WTC11 (cell line): ENCODE measurements at regions not wholly inside any gene's neighbourhood (a gene's known extent, or its start where the extent isn't known, plus 50 kb on each side); places are given as distances from the start of the nearest gene placed in this dataset.

Experiments used
- ATAC-seq: fragments of 200-7000 bp; cut with Tn5 transposase; 2 replicates; pipeline ENCODE4 v1.10.0; 2021; ENCODE audit warnings: mild to moderate bottlenecking, moderate library complexity
- CTCF ChIA-PET: fragments of 300-600 bp; sonication (Branson Sonifier 250); formaldehyde crosslinking; loops from one replicate; lab custom pipeline; 2021; ENCODE audit warnings: antibody characterized with exemption; lab: Charles Lee
- POLR2A ChIA-PET: fragments of 350-600 bp; sonication (Branson Sonifier 250); formaldehyde crosslinking; loops from one replicate; lab custom pipeline; 2021; ENCODE audit warnings: antibody characterized with exemption; lab: Charles Lee
- DNase-seq: peaks from one replicate; pipeline ENCODE4 v3.0.0; 2021; ENCODE audit warnings: low spot score
- H3K27ac Mint-ChIP-seq: 2 replicates; pipeline ENCODE4 v1.8.0; 2021; ENCODE audit warnings: mixed read lengths
- H3K27me3 Mint-ChIP-seq: 2 replicates; pipeline ENCODE4 v1.8.0; 2021; ENCODE audit warnings: low read depth, mild to moderate bottlenecking, moderate library complexity, mixed read lengths
- H3K36me3 Mint-ChIP-seq: 2 replicates; pipeline ENCODE4 v1.8.0; 2021; ENCODE audit warnings: mixed read lengths
- H3K4me1 Mint-ChIP-seq: 2 replicates; pipeline ENCODE4 v1.8.0; 2022; ENCODE audit warnings: mixed read lengths
- H3K4me3 Mint-ChIP-seq: 2 replicates; pipeline ENCODE4 v1.8.0; 2021; ENCODE audit warnings: mild to moderate bottlenecking, moderate library complexity, mixed read lengths
- H3K9me3 Mint-ChIP-seq: 2 replicates; pipeline ENCODE4 v1.8.0; 2021; ENCODE audit warnings: mixed read lengths
- E2F1 ChIP-seq: sonication (generic); formaldehyde crosslinking; IDR thresholded peaks from 2 replicates; pipeline ENCODE4 v1.8.0; 2022; ENCODE audit warnings: mild to moderate bottlenecking, missing genetic modification reagents
- ELF4 ChIP-seq: sonication (generic); formaldehyde crosslinking; IDR thresholded peaks from 2 replicates; pipeline ENCODE4 v1.8.1; 2022; ENCODE audit warnings: low read depth, mild to moderate bottlenecking, moderate library complexity, missing genetic modification reagents
- EMX1 ChIP-seq: fragments of 250-450 bp; sonication (Bioruptor Pico); IDR thresholded peaks from 2 replicates; pipeline ENCODE4 v1.8.0; 2021; ENCODE audit warnings: mild to moderate bottlenecking
- ESRRA ChIP-seq: sonication (generic); formaldehyde crosslinking; IDR thresholded peaks from 2 replicates; pipeline ENCODE4 v1.8.1; 2022; ENCODE audit warnings: mild to moderate bottlenecking, missing genetic modification reagents, borderline replicate concordance
- GABPB1 ChIP-seq: sonication (generic); formaldehyde crosslinking; IDR thresholded peaks from 2 replicates; pipeline ENCODE4 v1.8.1; 2023; ENCODE audit warnings: mild to moderate bottlenecking, missing genetic modification reagents
- JUN ChIP-seq: sonication (generic); formaldehyde crosslinking; IDR thresholded peaks from 2 replicates; pipeline ENCODE4 v1.8.0; 2023; ENCODE audit warnings: mild to moderate bottlenecking, missing genetic modification reagents
- NFATC4 ChIP-seq: fragments of 250-450 bp; sonication (Bioruptor Pico); IDR thresholded peaks from 2 replicates; pipeline ENCODE4 v1.9.0; 2021; ENCODE audit warnings: mild to moderate bottlenecking
- NR2C2 ChIP-seq: sonication (generic); formaldehyde crosslinking; IDR thresholded peaks from 2 replicates; pipeline ENCODE4 v1.8.0; 2022; ENCODE audit warnings: mild to moderate bottlenecking, missing genetic modification reagents
- NR3C1 ChIP-seq: sonication (generic); formaldehyde crosslinking; conservative IDR thresholded peaks from 2 replicates; pipeline ENCODE4 v1.8.1; 2023; ENCODE audit warnings: low read depth, mild to moderate bottlenecking, missing genetic modification reagents
- OVOL2 ChIP-seq: fragments of 250-450 bp; sonication (Bioruptor Pico); IDR thresholded peaks from 2 replicates; pipeline ENCODE4 v1.9.0; 2021; ENCODE audit warnings: mild to moderate bottlenecking, borderline replicate concordance
- RELA ChIP-seq: sonication (generic); formaldehyde crosslinking; IDR thresholded peaks from 2 replicates; pipeline ENCODE4 v1.8.1; 2022; ENCODE audit warnings: missing genetic modification reagents, mild to moderate bottlenecking, borderline replicate concordance
- SP1 ChIP-seq: sonication (generic); formaldehyde crosslinking; conservative IDR thresholded peaks from 2 replicates; pipeline ENCODE4 v1.8.1; 2022; ENCODE audit warnings: missing genetic modification reagents
- TEAD1 ChIP-seq: sonication (generic); formaldehyde crosslinking; IDR thresholded peaks from 2 replicates; pipeline ENCODE4 v1.8.0; 2022; ENCODE audit warnings: mild to moderate bottlenecking, missing genetic modification reagents
- TEAD4 ChIP-seq: sonication (generic); formaldehyde crosslinking; IDR thresholded peaks from 2 replicates; pipeline ENCODE4 v1.8.0; 2022; ENCODE audit warnings: mild to moderate bottlenecking, missing genetic modification reagents
- ZNF423 ChIP-seq: fragments of 250-450 bp; sonication (Bioruptor Pico); IDR thresholded peaks from 2 replicates; pipeline ENCODE4 v2.1.2; 2022; ENCODE audit warnings: mild to moderate bottlenecking, moderate library complexity
- ZNF532 ChIP-seq: fragments of 250-450 bp; sonication (Bioruptor Pico); IDR thresholded peaks from 2 replicates; pipeline ENCODE4 v1.9.0; 2021; ENCODE audit warnings: mild to moderate bottlenecking, borderline replicate concordance
- TF ChIP-seq, protein P1 (sequence below): fragments of 250-450 bp; sonication (Bioruptor Pico); conservative IDR thresholded peaks from 2 replicates; pipeline ENCODE4 v1.9.0; 2021; ENCODE audit warnings: mild to moderate bottlenecking
- TF ChIP-seq, protein P2 (sequence below): fragments of 250-450 bp; sonication (Bioruptor Pico); IDR thresholded peaks from 2 replicates; pipeline ENCODE4 v2.1.2; 2022; ENCODE audit warnings: mild to moderate bottlenecking, moderate library complexity
- TF ChIP-seq, protein P3 (sequence below): sonication (generic); formaldehyde crosslinking; conservative IDR thresholded peaks from 2 replicates; pipeline ENCODE4 v1.8.1; 2022; ENCODE audit warnings: mild to moderate bottlenecking, missing genetic modification reagents
- TF ChIP-seq, protein P4 (sequence below): sonication (generic); formaldehyde crosslinking; IDR thresholded peaks from 2 replicates; pipeline ENCODE4 v1.8.0; 2022; ENCODE audit warnings: missing genetic modification reagents

GRCh38 chrX:99494668-99495067 is 915.4 kb downstream of the PCDH19 start:
- Mint-ChIP-seq H3K27ac (no peak overlapping the region), H3K27me3 (no peaks in the 10 kb centered on the region; the same call in 1 of the 2 replicates), H3K4me1 (no peaks in the 10 kb centered on the region), H3K9me3 (peaks cover 12% of the 10 kb centered on the region), H3K36me3 (no peaks in the 10 kb centered on the region), H3K4me3 (no peak overlapping the region)
- TF ChIP-seq NR3C1 (CRISPR knock-in tag) (no peak), SP1 (no peak), ESRRA (CRISPR knock-in tag) (no peak), GABPB1 (CRISPR knock-in tag) (no peak), ZNF532 (no peak), JUN (no peak), OVOL2 (CRISPR knock-in tag) (no peak), EMX1 (CRISPR knock-in tag) (no peak), TEAD4 (CRISPR knock-in tag) (no peak), TEAD1 (no peak), NR2C2 (CRISPR knock-in tag) (no peak), RELA (CRISPR knock-in tag) (no peak), ZNF423 (CRISPR knock-in tag) (no peak), ELF4 (CRISPR knock-in tag) (no peak), NFATC4 (CRISPR knock-in tag) (no peak), E2F1 (CRISPR knock-in tag) (no peak)
- TF ChIP-seq, protein P1, sequence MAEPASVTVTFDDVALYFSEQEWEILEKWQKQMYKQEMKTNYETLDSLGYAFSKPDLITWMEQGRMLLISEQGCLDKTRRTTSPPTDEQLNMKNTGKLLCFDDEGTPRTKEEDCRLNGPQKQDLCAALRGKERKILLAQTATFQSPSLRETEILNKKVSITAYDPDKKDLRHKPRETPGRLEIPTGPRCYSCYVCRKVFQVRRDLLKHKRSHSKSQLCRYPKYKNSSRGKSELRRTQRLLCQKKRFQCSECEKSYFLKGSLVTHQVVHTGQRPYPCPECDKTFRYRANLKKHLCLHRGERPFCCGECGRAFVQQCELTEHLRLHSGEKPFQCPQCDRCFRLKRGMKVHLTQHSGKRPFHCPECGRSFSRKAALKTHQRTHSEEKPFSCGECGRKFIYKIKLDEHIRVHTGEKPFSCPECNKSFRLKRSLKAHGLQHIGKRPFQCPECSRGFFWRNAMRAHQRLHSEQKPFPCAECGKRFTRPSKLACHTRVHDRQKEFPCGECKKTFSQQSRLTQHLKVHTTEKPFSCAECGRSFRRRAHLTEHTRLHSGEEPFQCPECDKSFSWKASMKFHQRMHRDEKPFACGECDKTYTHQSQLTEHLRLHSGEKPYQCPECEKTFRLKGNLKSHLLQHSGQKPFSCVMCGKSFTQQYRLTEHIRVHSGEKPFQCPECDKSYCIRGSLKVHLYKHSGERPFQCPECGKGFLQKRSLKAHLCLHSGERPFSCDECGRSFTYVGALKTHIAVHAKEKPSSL (CRISPR knock-in tag) = no peak
- TF ChIP-seq, protein P2, sequence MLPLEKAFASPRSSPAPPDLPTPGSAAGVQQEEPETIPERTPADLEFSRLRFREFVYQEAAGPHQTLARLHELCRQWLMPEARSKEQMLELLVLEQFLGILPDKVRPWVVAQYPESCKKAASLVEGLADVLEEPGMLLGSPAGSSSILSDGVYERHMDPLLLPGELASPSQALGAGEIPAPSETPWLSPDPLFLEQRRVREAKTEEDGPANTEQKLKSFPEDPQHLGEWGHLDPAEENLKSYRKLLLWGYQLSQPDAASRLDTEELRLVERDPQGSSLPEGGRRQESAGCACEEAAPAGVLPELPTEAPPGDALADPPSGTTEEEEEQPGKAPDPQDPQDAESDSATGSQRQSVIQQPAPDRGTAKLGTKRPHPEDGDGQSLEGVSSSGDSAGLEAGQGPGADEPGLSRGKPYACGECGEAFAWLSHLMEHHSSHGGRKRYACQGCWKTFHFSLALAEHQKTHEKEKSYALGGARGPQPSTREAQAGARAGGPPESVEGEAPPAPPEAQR = no peak
- TF ChIP-seq, protein P3, sequence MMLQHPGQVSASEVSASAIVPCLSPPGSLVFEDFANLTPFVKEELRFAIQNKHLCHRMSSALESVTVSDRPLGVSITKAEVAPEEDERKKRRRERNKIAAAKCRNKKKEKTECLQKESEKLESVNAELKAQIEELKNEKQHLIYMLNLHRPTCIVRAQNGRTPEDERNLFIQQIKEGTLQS (CRISPR knock-in tag) = no peak
- TF ChIP-seq, protein P4, sequence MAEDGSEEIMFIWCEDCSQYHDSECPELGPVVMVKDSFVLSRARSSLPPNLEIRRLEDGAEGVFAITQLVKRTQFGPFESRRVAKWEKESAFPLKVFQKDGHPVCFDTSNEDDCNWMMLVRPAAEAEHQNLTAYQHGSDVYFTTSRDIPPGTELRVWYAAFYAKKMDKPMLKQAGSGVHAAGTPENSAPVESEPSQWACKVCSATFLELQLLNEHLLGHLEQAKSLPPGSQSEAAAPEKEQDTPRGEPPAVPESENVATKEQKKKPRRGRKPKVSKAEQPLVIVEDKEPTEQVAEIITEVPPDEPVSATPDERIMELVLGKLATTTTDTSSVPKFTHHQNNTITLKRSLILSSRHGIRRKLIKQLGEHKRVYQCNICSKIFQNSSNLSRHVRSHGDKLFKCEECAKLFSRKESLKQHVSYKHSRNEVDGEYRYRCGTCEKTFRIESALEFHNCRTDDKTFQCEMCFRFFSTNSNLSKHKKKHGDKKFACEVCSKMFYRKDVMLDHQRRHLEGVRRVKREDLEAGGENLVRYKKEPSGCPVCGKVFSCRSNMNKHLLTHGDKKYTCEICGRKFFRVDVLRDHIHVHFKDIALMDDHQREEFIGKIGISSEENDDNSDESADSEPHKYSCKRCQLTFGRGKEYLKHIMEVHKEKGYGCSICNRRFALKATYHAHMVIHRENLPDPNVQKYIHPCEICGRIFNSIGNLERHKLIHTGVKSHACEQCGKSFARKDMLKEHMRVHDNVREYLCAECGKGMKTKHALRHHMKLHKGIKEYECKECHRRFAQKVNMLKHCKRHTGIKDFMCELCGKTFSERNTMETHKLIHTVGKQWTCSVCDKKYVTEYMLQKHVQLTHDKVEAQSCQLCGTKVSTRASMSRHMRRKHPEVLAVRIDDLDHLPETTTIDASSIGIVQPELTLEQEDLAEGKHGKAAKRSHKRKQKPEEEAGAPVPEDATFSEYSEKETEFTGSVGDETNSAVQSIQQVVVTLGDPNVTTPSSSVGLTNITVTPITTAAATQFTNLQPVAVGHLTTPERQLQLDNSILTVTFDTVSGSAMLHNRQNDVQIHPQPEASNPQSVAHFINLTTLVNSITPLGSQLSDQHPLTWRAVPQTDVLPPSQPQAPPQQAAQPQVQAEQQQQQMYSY = no peak
- no peak for ATAC-seq
- ChIA-PET POLR2A (no interaction called here), CTCF (no interaction called here)
- DNase-seq = no peak
